ENCODE measurements at regions not wholly inside any gene's neighbourhood (a gene's known extent, or its start where the extent isn't known, plus 50 kb on each side); places are given as distances from the start of the nearest gene placed in this dataset.

- no peaks in the 10 kb centered on the region for H3K4me1 Mint-ChIP-seq
- H3K4me3 Mint-ChIP-seq = no peak overlapping the region
- no peak overlapping the region for H3K27ac Mint-ChIP-seq
- no peaks in the 10 kb centered on the region for H3K27me3 Mint-ChIP-seq (ENCODE audit: low read depth)
- TF ChIP-seq CTCF (IDR thresholded peaks at IDR 0.05; ENCODE audit: unreplicated experiment in 3 of 3) = no peak
- H3K36me3 Mint-ChIP-seq (ENCODE audit: low read depth) = no peaks in the 10 kb centered on the region
- no peaks in the 10 kb centered on the region for H3K9me3 Mint-ChIP-seq
Observed at GRCh38 chr1:73160759-73161158, 878.4 kb upstream of the NEGR1 start.

GRCh38 chr1:73144311-73144710 is 862.0 kb upstream of the NEGR1 start:
- no peaks in the 10 kb centered on the region for H3K4me1 Mint-ChIP-seq
- H3K36me3 Mint-ChIP-seq (ENCODE audit: low read depth) = no peaks in the 10 kb centered on the region
- no peaks in the 10 kb centered on the region for H3K27me3 Mint-ChIP-seq (ENCODE audit: low read depth)
- no peak for TF ChIP-seq CTCF (IDR thresholded peaks at IDR 0.05; ENCODE audit: unreplicated experiment in 3 of 3)
- H3K4me3 Mint-ChIP-seq = no peak overlapping the region
- no peak overlapping the region for H3K27ac Mint-ChIP-seq
- peaks cover 3% of the 10 kb centered on the region for H3K9me3 Mint-ChIP-seq

GRCh38 chr1:73136975-73137374 is 854.6 kb upstream of the NEGR1 start:
- Mint-ChIP-seq H3K9me3 (no peaks in the 10 kb centered on the region), H3K4me1 (no peaks in the 10 kb centered on the region), H3K27me3 (ENCODE audit: low read depth) (no peaks in the 10 kb centered on the region), H3K27ac (peak overlapping the region in 1 of 3 experiments; percentile 41), H3K4me3 (no peak overlapping the region), H3K36me3 (ENCODE audit: low read depth) (no peaks in the 10 kb centered on the region)
- TF ChIP-seq CTCF (IDR thresholded peaks at IDR 0.05; ENCODE audit: unreplicated experiment in 3 of 3) = no peak

GRCh38 chr1:73106931-73107330 is 824.6 kb upstream of the NEGR1 start:
- H3K36me3 Mint-ChIP-seq (ENCODE audit: low read depth) = no peaks in the 10 kb centered on the region
- no peak overlapping the region for H3K4me3 Mint-ChIP-seq
- H3K27ac Mint-ChIP-seq = no peak overlapping the region
- no peaks in the 10 kb centered on the region for H3K4me1 Mint-ChIP-seq
- no peak for TF ChIP-seq CTCF (IDR thresholded peaks at IDR 0.05; ENCODE audit: unreplicated experiment in 3 of 3)
- H3K27me3 Mint-ChIP-seq (ENCODE audit: low read depth) = peaks cover 4% of the 10 kb centered on the region
- H3K9me3 Mint-ChIP-seq = peaks cover 9% of the 10 kb centered on the region

DNA sequence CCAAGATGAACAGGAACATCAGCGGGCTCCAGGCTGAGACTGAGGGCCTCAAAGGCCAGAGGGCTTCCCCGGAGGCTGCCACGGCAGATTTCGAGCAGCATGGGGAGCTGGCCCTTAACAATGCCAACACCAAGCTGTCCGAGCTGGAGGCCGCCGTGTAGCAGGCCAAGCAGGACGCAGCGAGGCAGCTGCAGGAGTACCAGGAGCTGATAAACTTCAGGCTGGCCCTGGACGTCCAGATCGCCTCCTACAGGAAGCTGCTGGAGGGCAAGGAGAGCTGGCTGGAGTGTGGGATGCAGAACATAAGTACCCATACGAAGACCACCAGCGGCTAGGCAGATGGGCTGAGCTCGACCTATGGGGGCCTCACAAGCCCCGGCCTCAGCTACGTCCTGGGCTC is 823.4 kb upstream of the NEGR1 start:
- peaks cover 4% of the 10 kb centered on the region for H3K27me3 Mint-ChIP-seq (ENCODE audit: low read depth)

More for the DNA sequence above, 823.4 kb upstream of the NEGR1 start:
- Mint-ChIP-seq H3K36me3 (ENCODE audit: low read depth) (no peaks in the 10 kb centered on the region), H3K4me1 (no peaks in the 10 kb centered on the region), H3K9me3 (peaks cover 11% of the 10 kb centered on the region), H3K27ac (no peak overlapping the region), H3K4me3 (no peak overlapping the region)
- no peak for TF ChIP-seq CTCF (IDR thresholded peaks at IDR 0.05; ENCODE audit: unreplicated experiment in 3 of 3)

All from nephron (organoid).